WI38 (cell line): ENCODE measurements at regions not wholly inside any gene's neighbourhood (a gene's known extent, or its start where the extent isn't known, plus 50 kb on each side); places are given as distances from the start of the nearest gene placed in this dataset.

Experiments used
- H3K4me3 ChIP-seq: 2 replicates; pipeline ENCODE4 v1.5.1; 2011; ENCODE audit warnings: low read depth, mild to moderate bottlenecking, control low read depth, low read length
- TF ChIP-seq, protein P1 (sequence below): IDR thresholded peaks from 2 replicates; pipeline ENCODE4 v1.5.1; 2012; ENCODE audit warnings: low read depth, mild to moderate bottlenecking, control low read depth, low read length

DNA sequence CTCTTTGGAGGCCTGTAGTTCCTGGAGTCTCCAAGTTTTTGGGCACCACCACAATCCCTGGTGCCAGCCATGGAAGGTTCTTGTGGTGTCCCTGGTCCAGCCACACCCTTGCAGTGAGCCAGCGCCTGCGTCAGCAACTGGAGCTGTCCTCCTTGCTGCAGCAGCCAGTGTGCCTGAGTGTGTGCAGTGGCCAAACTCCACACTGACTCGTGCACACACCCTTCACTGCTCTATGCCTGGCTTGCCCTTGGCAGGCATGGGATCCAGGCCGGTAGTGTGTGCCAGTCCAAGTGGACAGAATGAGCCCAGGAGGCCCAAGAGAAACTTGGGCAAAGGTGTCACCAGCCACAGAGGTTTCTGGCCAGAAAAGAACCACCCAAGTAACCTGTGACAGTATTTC lies 1074.0 kb downstream of the PCDH18 start:
- TF ChIP-seq, protein P1, sequence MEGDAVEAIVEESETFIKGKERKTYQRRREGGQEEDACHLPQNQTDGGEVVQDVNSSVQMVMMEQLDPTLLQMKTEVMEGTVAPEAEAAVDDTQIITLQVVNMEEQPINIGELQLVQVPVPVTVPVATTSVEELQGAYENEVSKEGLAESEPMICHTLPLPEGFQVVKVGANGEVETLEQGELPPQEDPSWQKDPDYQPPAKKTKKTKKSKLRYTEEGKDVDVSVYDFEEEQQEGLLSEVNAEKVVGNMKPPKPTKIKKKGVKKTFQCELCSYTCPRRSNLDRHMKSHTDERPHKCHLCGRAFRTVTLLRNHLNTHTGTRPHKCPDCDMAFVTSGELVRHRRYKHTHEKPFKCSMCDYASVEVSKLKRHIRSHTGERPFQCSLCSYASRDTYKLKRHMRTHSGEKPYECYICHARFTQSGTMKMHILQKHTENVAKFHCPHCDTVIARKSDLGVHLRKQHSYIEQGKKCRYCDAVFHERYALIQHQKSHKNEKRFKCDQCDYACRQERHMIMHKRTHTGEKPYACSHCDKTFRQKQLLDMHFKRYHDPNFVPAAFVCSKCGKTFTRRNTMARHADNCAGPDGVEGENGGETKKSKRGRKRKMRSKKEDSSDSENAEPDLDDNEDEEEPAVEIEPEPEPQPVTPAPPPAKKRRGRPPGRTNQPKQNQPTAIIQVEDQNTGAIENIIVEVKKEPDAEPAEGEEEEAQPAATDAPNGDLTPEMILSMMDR, result no peak
- H3K4me3 ChIP-seq, result no peak overlapping the region

- TF ChIP-seq, protein P1, result no peak
- no peak overlapping the region for H3K4me3 ChIP-seq
Observed at GRCh38 chr4:136457577-136457976, 1074.7 kb downstream of the PCDH18 start.

GRCh38 chr4:136457004-136457403 lies 1075.3 kb downstream of the PCDH18 start:
- no peak overlapping the region for H3K4me3 ChIP-seq
- TF ChIP-seq, protein P1, result no peak

GRCh38 chr4:136443006-136443405 lies 1089.3 kb downstream of the PCDH18 start:
- no peak overlapping the region for H3K4me3 ChIP-seq
- TF ChIP-seq, protein P1, result no peak

- TF ChIP-seq, protein P1, result no peak
- no peak overlapping the region for H3K4me3 ChIP-seq
Observed at GRCh38 chr4:136442447-136442846, 1089.8 kb downstream of the PCDH18 start.

DNA sequence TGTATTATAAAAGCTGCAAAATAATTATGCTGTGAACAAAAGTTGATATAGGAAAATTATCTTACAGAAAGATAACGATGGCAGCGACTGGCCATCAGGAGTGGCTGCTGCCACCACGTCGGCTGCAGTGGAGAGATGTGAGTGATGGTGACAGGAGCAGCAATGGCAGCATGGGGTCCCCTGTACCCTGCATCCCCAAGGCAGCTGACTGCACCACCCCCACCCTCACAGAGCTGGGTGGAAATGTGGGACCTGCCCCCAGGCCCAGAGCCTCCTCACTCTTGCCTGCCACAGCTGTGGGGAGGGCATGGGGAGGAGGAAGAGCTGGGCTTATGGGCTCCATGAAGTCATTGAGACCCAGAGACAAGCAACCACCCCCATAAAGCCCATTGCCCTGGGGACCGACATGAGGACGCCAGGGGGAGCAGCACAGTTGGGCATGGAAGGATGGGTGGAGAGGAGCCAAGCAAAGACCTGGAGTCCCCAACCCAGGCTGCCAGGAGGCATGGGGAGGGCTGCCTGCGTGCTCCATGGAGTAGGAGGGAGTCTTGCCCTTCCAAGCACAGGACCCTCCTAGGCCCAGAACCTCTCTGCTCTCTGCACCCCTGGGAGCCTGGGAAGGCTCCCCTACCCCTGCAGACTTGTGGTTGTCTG lies 1090.5 kb downstream of the PCDH18 start:
- H3K4me3 ChIP-seq, result no peak overlapping the region
- TF ChIP-seq, protein P1, result no peak

DNA sequence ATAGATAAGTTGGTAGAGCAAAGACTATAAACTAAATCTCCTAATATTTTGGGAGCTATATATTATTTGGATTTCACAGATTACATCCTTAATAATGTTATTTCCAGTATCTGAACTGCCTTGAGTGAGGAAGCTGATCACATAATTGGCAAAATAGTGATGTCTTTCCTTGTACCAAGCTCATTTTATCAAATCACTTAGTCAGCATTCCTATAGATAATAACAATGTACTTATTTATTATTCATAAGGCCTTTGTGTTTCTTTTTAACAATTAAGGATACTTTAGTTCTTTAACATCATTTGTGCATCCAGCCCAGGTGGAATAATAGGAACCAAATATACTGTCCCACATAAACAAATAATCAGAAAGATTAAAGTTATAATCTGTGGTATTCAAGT lies 1093.6 kb downstream of the PCDH18 start:
- TF ChIP-seq, protein P1, result no peak
- H3K4me3 ChIP-seq, result no peak overlapping the region
